ENCODE measurements at regions not wholly inside any gene's neighbourhood (a gene's known extent, or its start where the extent isn't known, plus 50 kb on each side); places are given as distances from the start of the nearest gene placed in this dataset.

DNA sequence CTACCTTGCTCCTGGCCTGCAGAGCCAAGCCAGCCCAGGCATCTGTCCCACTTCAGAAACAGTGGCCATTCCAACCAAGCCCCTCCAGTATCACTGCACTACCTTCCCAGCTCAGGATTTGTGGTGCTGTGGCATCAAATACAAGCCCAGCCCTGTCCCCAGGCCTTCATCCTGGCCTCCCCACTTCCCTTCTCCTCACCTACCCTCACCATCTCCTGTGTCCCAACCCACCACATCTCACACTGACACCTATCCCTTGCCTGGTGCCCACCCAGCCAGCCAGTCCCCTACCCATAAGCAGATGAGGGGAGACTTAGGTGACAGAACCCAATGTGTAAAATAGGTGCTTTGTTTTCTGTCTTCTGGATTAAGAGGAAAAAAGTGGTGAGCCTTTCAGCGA lies 66.0 kb upstream of the CDH5 start:
- TF ChIP-seq, protein P1, sequence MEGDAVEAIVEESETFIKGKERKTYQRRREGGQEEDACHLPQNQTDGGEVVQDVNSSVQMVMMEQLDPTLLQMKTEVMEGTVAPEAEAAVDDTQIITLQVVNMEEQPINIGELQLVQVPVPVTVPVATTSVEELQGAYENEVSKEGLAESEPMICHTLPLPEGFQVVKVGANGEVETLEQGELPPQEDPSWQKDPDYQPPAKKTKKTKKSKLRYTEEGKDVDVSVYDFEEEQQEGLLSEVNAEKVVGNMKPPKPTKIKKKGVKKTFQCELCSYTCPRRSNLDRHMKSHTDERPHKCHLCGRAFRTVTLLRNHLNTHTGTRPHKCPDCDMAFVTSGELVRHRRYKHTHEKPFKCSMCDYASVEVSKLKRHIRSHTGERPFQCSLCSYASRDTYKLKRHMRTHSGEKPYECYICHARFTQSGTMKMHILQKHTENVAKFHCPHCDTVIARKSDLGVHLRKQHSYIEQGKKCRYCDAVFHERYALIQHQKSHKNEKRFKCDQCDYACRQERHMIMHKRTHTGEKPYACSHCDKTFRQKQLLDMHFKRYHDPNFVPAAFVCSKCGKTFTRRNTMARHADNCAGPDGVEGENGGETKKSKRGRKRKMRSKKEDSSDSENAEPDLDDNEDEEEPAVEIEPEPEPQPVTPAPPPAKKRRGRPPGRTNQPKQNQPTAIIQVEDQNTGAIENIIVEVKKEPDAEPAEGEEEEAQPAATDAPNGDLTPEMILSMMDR (IDR thresholded peaks at IDR 0.05): no peak

DNA sequence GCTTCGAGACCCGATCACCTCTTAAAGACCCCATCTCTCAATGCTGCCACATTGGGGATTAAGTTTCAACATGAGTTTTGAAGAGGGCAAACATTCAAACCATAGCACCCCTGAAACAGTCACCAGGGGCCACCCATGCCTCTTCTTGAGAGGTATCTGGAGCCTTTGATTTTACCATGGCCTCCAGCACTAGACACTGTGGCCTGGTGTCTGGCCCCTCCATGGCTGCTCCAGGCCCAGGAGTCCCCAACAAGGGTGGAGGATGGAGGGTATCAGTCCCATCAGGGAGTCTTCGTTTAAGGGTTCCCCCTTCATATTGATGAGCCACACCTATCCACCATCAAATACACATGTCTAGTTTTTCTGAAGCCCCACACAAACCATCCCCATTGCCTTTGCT lies 66.5 kb upstream of the CDH5 start:
- TF ChIP-seq, protein P1 (IDR thresholded peaks at IDR 0.05): no peak

DNA sequence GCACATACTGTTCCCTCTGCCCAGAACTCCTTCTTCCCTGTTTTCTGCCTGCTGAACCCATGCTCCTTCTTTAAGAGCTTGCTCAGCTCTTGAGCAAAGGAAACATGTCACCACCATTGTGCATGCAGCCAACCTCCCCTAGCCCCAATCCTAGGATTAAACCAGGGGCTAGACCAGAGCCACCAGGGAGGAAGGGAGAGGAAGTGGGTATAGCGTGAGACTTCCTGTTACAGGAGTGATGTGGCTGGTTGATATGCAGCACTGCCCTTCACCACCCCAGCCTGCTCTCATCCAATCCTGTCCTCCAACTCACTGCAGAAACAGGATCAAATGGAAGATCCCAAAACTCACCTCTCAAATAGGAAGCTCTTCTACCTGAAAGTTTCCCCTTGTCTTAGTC lies 67.1 kb upstream of the CDH5 start:
- TF ChIP-seq, protein P1 (IDR thresholded peaks at IDR 0.05): no peak

DNA sequence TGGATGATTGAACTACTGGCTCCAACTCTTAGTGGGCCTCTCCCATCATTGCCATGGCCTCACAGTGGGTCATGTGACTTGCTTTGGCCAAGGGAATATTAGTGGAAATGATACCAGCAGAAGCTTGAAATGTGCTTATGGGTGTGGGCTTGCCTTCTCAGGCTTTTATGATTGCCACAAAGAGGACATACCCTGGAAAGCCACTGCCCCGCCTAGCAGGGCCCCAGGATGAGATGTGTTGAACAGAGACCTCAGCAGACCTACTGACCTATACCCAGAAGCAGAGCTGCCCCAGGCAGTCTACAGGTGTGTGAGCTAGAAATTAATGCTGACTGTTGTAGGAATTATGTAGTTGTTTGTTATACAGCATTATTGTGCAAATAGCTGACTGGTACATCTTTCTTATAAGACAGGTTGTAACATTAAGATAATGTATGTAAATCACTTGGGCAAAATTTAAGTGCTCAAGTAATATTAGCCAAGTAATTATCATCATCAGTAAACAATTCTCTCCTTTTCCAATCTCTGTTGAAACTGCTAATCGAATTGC lies 67.8 kb upstream of the CDH5 start:
- TF ChIP-seq, protein P1 (IDR thresholded peaks at IDR 0.05): no peak

DNA sequence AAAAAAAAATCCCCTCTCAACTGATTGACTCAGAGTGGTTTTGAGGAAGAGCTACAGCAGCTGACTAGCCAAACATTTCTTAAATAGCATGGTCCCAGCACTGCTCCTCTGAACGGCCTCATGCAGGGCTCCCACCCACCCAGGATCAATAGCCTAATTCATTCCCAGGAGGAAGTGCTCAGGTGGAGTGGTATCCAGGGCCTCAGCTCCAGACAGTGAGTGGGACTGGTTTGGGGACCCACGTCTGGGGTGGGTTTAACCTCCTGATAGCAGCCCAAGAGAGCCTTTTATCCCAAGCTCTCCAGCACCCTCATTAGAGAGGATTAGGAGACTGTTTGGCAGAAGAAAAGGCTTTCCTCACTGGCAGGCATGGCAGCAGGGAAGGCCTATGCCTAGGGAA lies 68.5 kb upstream of the CDH5 start:
- TF ChIP-seq, protein P1 (IDR thresholded peaks at IDR 0.05): no peak

DNA sequence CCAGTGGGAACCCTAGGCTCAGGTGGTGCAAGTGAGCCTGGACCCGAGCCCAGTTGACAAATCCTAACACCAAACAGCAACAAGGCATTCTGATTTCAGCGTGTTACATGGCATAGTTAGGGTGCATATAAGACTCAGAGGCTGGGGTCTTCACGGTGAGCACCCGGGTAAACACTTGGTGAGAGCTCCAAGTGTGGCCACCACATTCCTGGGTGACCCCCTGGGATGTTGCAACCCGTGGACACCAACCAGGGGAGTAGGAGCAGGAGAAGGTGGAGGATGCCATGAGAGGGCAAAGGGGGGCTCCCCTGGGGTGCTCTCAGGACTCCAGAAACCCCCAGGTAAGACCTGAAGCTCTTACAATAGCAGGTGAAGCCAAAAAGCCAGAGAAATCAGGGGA lies 69.9 kb upstream of the CDH5 start:
- TF ChIP-seq, protein P1 (IDR thresholded peaks at IDR 0.05): no peak

DNA sequence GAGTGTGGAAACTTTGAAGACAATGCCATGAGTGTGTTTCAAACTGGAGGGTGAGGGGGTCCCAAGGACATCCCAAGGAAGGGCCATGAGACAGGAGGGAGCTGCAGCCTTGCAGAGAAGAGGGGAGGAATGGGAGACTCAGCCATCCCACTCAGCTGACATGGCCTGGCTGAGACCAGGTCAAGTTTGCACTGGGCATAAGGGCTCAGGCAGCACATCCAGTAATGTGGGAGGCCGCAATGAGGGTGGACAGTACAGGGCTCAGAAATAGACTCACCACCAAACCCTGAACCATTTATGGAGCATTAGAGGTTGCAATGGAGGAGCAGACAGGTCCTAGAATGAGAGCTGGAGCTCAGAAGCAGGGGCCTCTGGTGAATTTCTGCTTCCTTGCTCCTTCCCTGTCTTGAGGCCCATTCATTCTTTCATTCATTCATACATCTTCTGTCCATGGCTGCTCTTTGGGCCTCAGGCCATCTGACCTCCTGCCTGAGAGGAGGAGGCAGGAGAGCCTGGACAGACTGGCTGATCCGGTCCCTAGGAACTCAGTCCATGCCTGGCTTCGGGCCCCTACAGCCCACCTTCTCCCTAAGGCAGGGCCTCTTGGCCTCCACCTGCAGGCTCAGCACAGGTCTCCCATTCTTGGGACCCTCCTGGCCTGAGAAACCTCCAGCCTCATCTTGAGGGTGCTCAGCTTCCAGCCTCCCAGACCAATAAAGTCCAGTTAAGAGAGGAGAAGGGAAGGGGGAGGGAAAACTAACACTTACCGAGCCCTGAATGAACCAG lies 70.5 kb upstream of the CDH5 start:
- TF ChIP-seq, protein P1 (IDR thresholded peaks at IDR 0.05): no peak
